Lower leg skin (tissue), 4 donors: ENCODE measurements at regions not wholly inside any gene's neighbourhood (a gene's known extent, or its start where the extent isn't known, plus 50 kb on each side); places are given as distances from the start of the nearest gene placed in this dataset.

Source experiments
- DNase-seq, 2 donors: peaks; one replicate each; pipeline ENCODE4 v3.0.0-alpha.2; 2019; ENCODE audit warnings: low spot score in 2 of 2
- H3K4me3 ChIP-seq: fragments of 200-600 bp; sonication (generic); 2 replicates; pipeline ENCODE4 v1.5.1; 2017; ENCODE audit warnings: mild to moderate bottlenecking, low read depth; ENCODE audit not compliant: poor library complexity, severe bottlenecking
- CTCF ChIP-seq, 3 donors: fragments of 450-650 bp; IDR thresholded peaks; one replicate each; pipeline ENCODE4 v1.5.1; 2016; ENCODE audit warnings: antibody characterized with exemption in 3 of 3, mild to moderate bottlenecking in 3 of 3, moderate library complexity in 2 of 3
- POLR2A ChIP-seq, 2 donors: fragments of 450-650 bp; IDR thresholded peaks; one replicate each; pipeline ENCODE4 v1.6.1; 2016 to 2017; ENCODE audit warnings: antibody characterized with exemption in 2 of 2, mild to moderate bottlenecking in 1 of 2, moderate library complexity in 1 of 2
- WGBS, 2 donors: methylation state at CpG; one replicate each; pipeline ENCODE4 v1.1.5; 2018; 5-methylcytosine and 5-hydroxymethylcytosine counted together
- intact Hi-C: fragments of 100-400 bp; cut with DNase I; formaldehyde crosslinking; loops from one replicate; pipeline ENCODE4 v1.15.0; 2023; ENCODE audit warnings: low total_unique reads

- DNase-seq, result no peak
- H3K4me3 ChIP-seq, result no peak overlapping the region
- intact Hi-C loops, result no loop called here
- 74 to 90% methylated on average over 3 of the region's 3 CpGs for WGBS, 2 donors
- TF ChIP-seq CTCF (IDR thresholded peaks at IDR 0.05) (no peak), POLR2A (IDR thresholded peaks at IDR 0.05) (no peak)
These were observed 126.8 kb upstream of the SLC35B3 start for GRCh38 chr6:8562125-8562524.

- intact Hi-C loops, result no loop called here
- DNase-seq, result no peak
- TF ChIP-seq CTCF (IDR thresholded peaks at IDR 0.05) (no peak), POLR2A (IDR thresholded peaks at IDR 0.05) (no peak)
- 42 to 44% methylated on average over 4 of the region's 4 CpGs for WGBS, 2 donors
- no peak overlapping the region for H3K4me3 ChIP-seq
These were observed 123.6 kb upstream of the SLC35B3 start for GRCh38 chr6:8558953-8559352.

- H3K4me3 ChIP-seq, result no peak overlapping the region
- intact Hi-C loops, result no loop called here
- no peak for DNase-seq
- TF ChIP-seq POLR2A (IDR thresholded peaks at IDR 0.05) (no peak), CTCF (IDR thresholded peaks at IDR 0.05) (no peak)
- 80% methylated on average over 2 of the region's 2 CpGs for WGBS, 2 donors
These were observed 121.8 kb upstream of the SLC35B3 start for GRCh38 chr6:8557014-8557748.

GRCh38 chr6:8556370-8557013 lies 121.1 kb upstream of the SLC35B3 start:
- H3K4me3 ChIP-seq, result no peak overlapping the region
- TF ChIP-seq CTCF (IDR thresholded peaks at IDR 0.05) (no peak), POLR2A (IDR thresholded peaks at IDR 0.05) (no peak)
- DNase-seq, result no peak
- intact Hi-C loops, result no loop called here
- WGBS, 2 donors, result 56 to 77% methylated on average over 1 of the region's 1 CpG

- intact Hi-C loops, result no loop called here
- 54 to 60% methylated on average over 2 of the region's 2 CpGs for WGBS, 2 donors
- TF ChIP-seq CTCF (IDR thresholded peaks at IDR 0.05) (no peak), POLR2A (IDR thresholded peaks at IDR 0.05) (no peak)
- no peak overlapping the region for H3K4me3 ChIP-seq
- no peak for DNase-seq
These were observed 116.6 kb upstream of the SLC35B3 start for GRCh38 chr6:8551993-8552392.
